Retinal pigment epithelial cell (primary cell): ENCODE measurements at regions not wholly inside any gene's neighbourhood (a gene's known extent, or its start where the extent isn't known, plus 50 kb on each side); places are given as distances from the start of the nearest gene placed in this dataset.

Experiments used
- DNase-seq: peaks from one replicate; pipeline ENCODE4 v3.0.0-alpha.2; 2010; ENCODE audit warnings: low read depth
- H3K4me3 ChIP-seq: 2 replicates; pipeline ENCODE4 v1.5.1; 2011; ENCODE audit warnings: mild to moderate bottlenecking, low read length, control low read depth, moderate library complexity
- CTCF ChIP-seq: conservative IDR thresholded peaks from 2 replicates; pipeline ENCODE4 v1.5.1; 2011; ENCODE audit warnings: low read depth, low read length, control low read depth, inconsistent platforms

DNA sequence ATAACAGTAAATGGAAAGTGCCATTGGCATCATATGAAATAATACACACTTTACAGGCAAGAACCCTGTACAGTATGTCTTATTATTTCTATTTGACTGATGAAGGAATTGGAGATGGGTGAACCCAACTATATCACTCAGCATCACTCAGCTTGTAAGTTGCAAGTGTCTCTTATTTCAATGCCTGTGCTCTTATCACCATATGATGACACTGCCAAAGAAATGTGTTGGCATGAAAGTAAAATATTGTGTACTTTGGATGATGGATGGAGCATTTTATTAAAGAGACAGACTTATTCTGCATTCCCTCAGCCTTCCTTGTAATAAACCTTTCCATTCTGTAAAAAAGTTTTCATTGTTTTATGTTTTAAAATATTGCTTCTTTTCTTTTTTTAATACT lies 927.5 kb upstream of the VRK2 start:
- DNase-seq, result no peak
- TF ChIP-seq CTCF, result no peak
- no peak overlapping the region for H3K4me3 ChIP-seq

DNA sequence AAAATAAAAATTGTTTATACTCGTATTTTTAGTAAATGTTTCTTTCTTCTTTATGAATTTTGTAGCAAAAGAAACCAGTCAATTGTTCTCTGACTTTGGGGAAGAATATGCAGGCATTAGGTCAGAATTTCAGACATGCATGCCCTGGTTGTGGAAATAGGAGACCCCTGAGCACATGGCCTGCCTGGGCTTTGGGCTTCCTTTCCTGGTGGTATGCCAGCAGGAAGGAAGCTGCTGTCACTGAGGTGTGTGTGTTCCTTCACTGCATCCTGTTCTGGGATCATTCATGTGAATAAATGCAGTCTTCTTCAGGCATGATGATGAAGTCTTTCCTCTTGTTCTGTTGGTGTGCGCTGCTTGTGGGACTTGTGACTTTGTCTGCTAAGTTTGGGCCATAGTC lies 920.2 kb upstream of the VRK2 start:
- H3K4me3 ChIP-seq, result no peak overlapping the region
- no peak for DNase-seq
- no peak for TF ChIP-seq CTCF

- TF ChIP-seq CTCF, result no peak
- H3K4me3 ChIP-seq, result no peak overlapping the region
- no peak for DNase-seq
These were observed 907.4 kb upstream of the VRK2 start for GRCh38 chr2:57139179-57139578.

- no peak for DNase-seq
- no peak overlapping the region for H3K4me3 ChIP-seq
- no peak for TF ChIP-seq CTCF
These were observed 905.3 kb upstream of the VRK2 start for GRCh38 chr2:57141269-57141668.

- peak; percentile 7 for DNase-seq
These were observed 899.7 kb upstream of the VRK2 start for GRCh38 chr2:57146951-57147350.

GRCh38 chr2:57156231-57156924 lies 890.2 kb upstream of the VRK2 start:
- H3K4me3 ChIP-seq, result no peak overlapping the region
- DNase-seq, result no peak
- no peak for TF ChIP-seq CTCF

More at GRCh38 chr2:57146951-57147350, 899.7 kb upstream of the VRK2 start:
- TF ChIP-seq CTCF, result no peak
- H3K4me3 ChIP-seq, result no peak overlapping the region

- no peak for DNase-seq
- TF ChIP-seq CTCF, result no peak
- no peak overlapping the region for H3K4me3 ChIP-seq
These were observed 885.6 kb upstream of the VRK2 start for GRCh38 chr2:57160976-57161375.
